ENCODE measurements at regions not wholly inside any gene's neighbourhood (a gene's known extent, or its start where the extent isn't known, plus 50 kb on each side); places are given as distances from the start of the nearest gene placed in this dataset.

- TF ChIP-seq FOXP2 (optimal IDR thresholded peaks at IDR 0.05; ENCODE audit: borderline replicate concordance, extremely low read depth, extremely low read length, insufficient read depth): no peak
- TF ChIP-seq TAF1 (IDR thresholded peaks at IDR 0.05; ENCODE audit: borderline replicate concordance, insufficient read depth, low read length): no peak
- no peak for TF ChIP-seq REST (IDR thresholded peaks at IDR 0.05; ENCODE audit: insufficient read depth in 1 of 2, low read depth in 2 of 2, low read length in 2 of 2)
- TF ChIP-seq POLR2AphosphoS5 (IDR thresholded peaks at IDR 0.05; ENCODE audit: low read depth, low read length): no peak
- no peak for TF ChIP-seq SIN3A (IDR thresholded peaks at IDR 0.05; ENCODE audit: borderline replicate concordance, insufficient read depth, low read length)
These were observed 405.6 kb downstream of the NPHP4 start for GRCh38 chr1:5586629-5587028.

GRCh38 chr1:5585256-5585655 lies 407.0 kb downstream of the NPHP4 start:
- TF ChIP-seq POLR2AphosphoS5 (IDR thresholded peaks at IDR 0.05; ENCODE audit: low read depth, low read length) (no peak), SIN3A (IDR thresholded peaks at IDR 0.05; ENCODE audit: borderline replicate concordance, insufficient read depth, low read length) (no peak), REST (IDR thresholded peaks at IDR 0.05; ENCODE audit: insufficient read depth in 1 of 2, low read depth in 2 of 2, low read length in 2 of 2) (no peak), FOXP2 (optimal IDR thresholded peaks at IDR 0.05; ENCODE audit: borderline replicate concordance, extremely low read depth, extremely low read length, insufficient read depth) (no peak), TAF1 (IDR thresholded peaks at IDR 0.05; ENCODE audit: borderline replicate concordance, insufficient read depth, low read length) (no peak)

- TF ChIP-seq FOXP2 (optimal IDR thresholded peaks at IDR 0.05; ENCODE audit: borderline replicate concordance, extremely low read depth, extremely low read length, insufficient read depth) (no peak), POLR2AphosphoS5 (IDR thresholded peaks at IDR 0.05; ENCODE audit: low read depth, low read length) (no peak)
These were observed 411.3 kb downstream of the NPHP4 start for GRCh38 chr1:5580926-5581325.

- TF ChIP-seq SIN3A (IDR thresholded peaks at IDR 0.05; ENCODE audit: borderline replicate concordance, insufficient read depth, low read length) (no peak), TAF1 (IDR thresholded peaks at IDR 0.05; ENCODE audit: borderline replicate concordance, insufficient read depth, low read length) (no peak), POLR2AphosphoS5 (IDR thresholded peaks at IDR 0.05; ENCODE audit: low read depth, low read length) (no peak), REST (IDR thresholded peaks at IDR 0.05; ENCODE audit: insufficient read depth in 1 of 2, low read depth in 2 of 2, low read length in 2 of 2) (no peak), FOXP2 (optimal IDR thresholded peaks at IDR 0.05; ENCODE audit: borderline replicate concordance, extremely low read depth, extremely low read length, insufficient read depth) (no peak)
These were observed 412.3 kb downstream of the NPHP4 start for GRCh38 chr1:5579966-5580365.

- no peak for TF ChIP-seq TAF1 (IDR thresholded peaks at IDR 0.05; ENCODE audit: borderline replicate concordance, insufficient read depth, low read length)
- TF ChIP-seq POLR2AphosphoS5 (IDR thresholded peaks at IDR 0.05; ENCODE audit: low read depth, low read length): no peak
- TF ChIP-seq REST (IDR thresholded peaks at IDR 0.05; ENCODE audit: insufficient read depth in 1 of 2, low read depth in 2 of 2, low read length in 2 of 2): no peak
- no peak for TF ChIP-seq SIN3A (IDR thresholded peaks at IDR 0.05; ENCODE audit: borderline replicate concordance, insufficient read depth, low read length)
- TF ChIP-seq FOXP2 (optimal IDR thresholded peaks at IDR 0.05; ENCODE audit: borderline replicate concordance, extremely low read depth, extremely low read length, insufficient read depth): no peak
These were observed 413.5 kb downstream of the NPHP4 start for GRCh38 chr1:5578690-5579089.

Data from PFSK-1 (cell line).